GM12874 (cell line): ENCODE measurements at regions not wholly inside any gene's neighbourhood (a gene's known extent, or its start where the extent isn't known, plus 50 kb on each side); places are given as distances from the start of the nearest gene placed in this dataset.

Experiments used
- CTCF ChIP-seq: IDR thresholded peaks from 2 replicates; pipeline ENCODE4 v1.5.1; 2011; ENCODE audit warnings: low read depth, mild to moderate bottlenecking, control low read depth, low read length, moderate library complexity; ENCODE audit not compliant: insufficient read depth

- TF ChIP-seq CTCF, result no peak
Observed at GRCh38 chr7:31228957-31229356, 111.6 kb downstream of the NEUROD6 start.

- no peak for TF ChIP-seq CTCF
Observed at GRCh38 chr7:31214751-31215150, 125.8 kb downstream of the NEUROD6 start.

- no peak for TF ChIP-seq CTCF
Observed at GRCh38 chr7:31211281-31211680, 129.2 kb downstream of the NEUROD6 start.

- no peak for TF ChIP-seq CTCF
Observed at GRCh38 chr7:31204071-31204470, 136.5 kb downstream of the NEUROD6 start.

GRCh38 chr7:31203551-31203950 is 137.0 kb downstream of the NEUROD6 start:
- TF ChIP-seq CTCF, result no peak

- no peak for TF ChIP-seq CTCF
Observed at GRCh38 chr7:31202801-31203200, 137.7 kb downstream of the NEUROD6 start.

GRCh38 chr7:31192986-31193385 is 140.9 kb downstream of the ADCYAP1R1 start:
- peak; percentile 51 for TF ChIP-seq CTCF

- TF ChIP-seq CTCF, result no peak
Observed at GRCh38 chr7:31190906-31191305, 138.8 kb downstream of the ADCYAP1R1 start.
